GM11168 (cell line): ENCODE measurements at regions not wholly inside any gene's neighbourhood (a gene's known extent, or its start where the extent isn't known, plus 50 kb on each side); places are given as distances from the start of the nearest gene placed in this dataset.
"Not testable (repeated sequence)": the region's sequence is repeated elsewhere in the genome, so short reads cannot be mapped to it uniquely, and the experiment has no call there.

Experiments
- in situ Hi-C: fragments of 300-500 bp; cut with MboI; formaldehyde crosslinking; loops from one replicate; pipeline ENCODE4 v1.12.0; 2022; ENCODE audit warnings: low sequenced_read_pairs; ENCODE audit not compliant: unreplicated experiment

GRCh38 chr2:195124391-195125079 is 532.5 kb upstream of the SLC39A10 start:
- in situ Hi-C loops: no loop called here

- in situ Hi-C loops: no loop called here
Observed at GRCh38 chr2:195122653-195123052, 534.4 kb upstream of the SLC39A10 start.

- in situ Hi-C loops: no loop called here
Observed at GRCh38 chr2:195121341-195121740, 535.7 kb upstream of the SLC39A10 start.

- in situ Hi-C loops: no loop called here
Observed at GRCh38 chr2:195119231-195119630, 537.8 kb upstream of the SLC39A10 start.

GRCh38 chr2:195118276-195118675 is 538.8 kb upstream of the SLC39A10 start:
- in situ Hi-C loops: no loop called here

- in situ Hi-C loops: no loop called here
Observed at GRCh38 chr2:195117011-195117410, 540.0 kb upstream of the SLC39A10 start.

GRCh38 chr2:195115738-195116137 is 541.3 kb upstream of the SLC39A10 start:
- in situ Hi-C loops: no loop called here

GRCh38 chr2:195108182-195108581 is 548.8 kb upstream of the SLC39A10 start:
- in situ Hi-C loops: no loop called here

GRCh38 chr2:195106681-195107380 is 550.2 kb upstream of the SLC39A10 start:
- in situ Hi-C loops: no loop called here

GRCh38 chr2:195105581-195105980 is 551.4 kb upstream of the SLC39A10 start:
- in situ Hi-C loops: no loop called here

GRCh38 chr2:195094330-195094729 is 562.7 kb upstream of the SLC39A10 start:
- in situ Hi-C loops: no loop called here

GRCh38 chr2:195092341-195092740 is 564.7 kb upstream of the SLC39A10 start:
- in situ Hi-C loops: no loop called here

- in situ Hi-C loops: not testable (repeated sequence)
Observed at GRCh38 chr2:195072806-195073205, 584.2 kb upstream of the SLC39A10 start.

GRCh38 chr2:195057001-195057400 is 600.0 kb upstream of the SLC39A10 start:
- in situ Hi-C loops: no loop called here

GRCh38 chr2:195055996-195056395 is 601.0 kb upstream of the SLC39A10 start:
- in situ Hi-C loops: no loop called here

- in situ Hi-C loops: no loop called here
Observed at GRCh38 chr2:195051401-195051800, 605.6 kb upstream of the SLC39A10 start.

GRCh38 chr2:195049372-195050031 is 607.5 kb upstream of the SLC39A10 start:
- in situ Hi-C loops: no loop called here

GRCh38 chr2:195047955-195048354 is 609.1 kb upstream of the SLC39A10 start:
- in situ Hi-C loops: no loop called here

GRCh38 chr2:195044801-195045200 is 612.2 kb upstream of the SLC39A10 start:
- in situ Hi-C loops: no loop called here

GRCh38 chr2:195038153-195038552 is 618.9 kb upstream of the SLC39A10 start:
- in situ Hi-C loops: no loop called here

- in situ Hi-C loops: no loop called here
Observed at GRCh38 chr2:195037045-195037444, 620.0 kb upstream of the SLC39A10 start.
